ENCODE measurements at regions not wholly inside any gene's neighbourhood (a gene's known extent, or its start where the extent isn't known, plus 50 kb on each side); places are given as distances from the start of the nearest gene placed in this dataset.
"Not testable (repeated sequence)": the region's sequence is repeated elsewhere in the genome, so short reads cannot be mapped to it uniquely, and the experiment has no call there.

GRCh38 chr16:59590845-59591244 lies 856.7 kb upstream of the GOT2 start:
- FAIRE-seq = no peak

- FAIRE-seq = no peak
Observed at GRCh38 chr16:59586331-59586730, 852.2 kb upstream of the GOT2 start.

DNA sequence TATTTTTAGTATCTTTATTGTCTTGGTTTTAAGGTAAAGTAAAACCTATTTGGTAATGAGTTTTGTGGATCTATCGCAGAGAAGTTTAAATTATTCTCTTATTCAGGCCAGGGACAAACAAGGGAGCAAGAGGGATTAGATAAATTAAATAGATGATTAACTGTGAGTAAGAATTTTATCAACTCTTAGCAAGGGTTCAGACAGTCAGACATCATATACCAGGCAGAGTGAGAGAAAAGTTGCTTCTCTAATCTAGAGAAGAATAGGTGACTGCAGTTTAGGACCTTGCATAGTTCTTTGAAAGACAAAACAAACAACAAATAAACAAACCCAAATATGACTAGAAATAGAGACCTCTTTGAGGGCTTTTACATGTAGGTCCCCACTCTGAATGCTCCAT lies 840.2 kb upstream of the GOT2 start:
- FAIRE-seq = no peak

- FAIRE-seq = no peak
Observed at GRCh38 chr16:59573528-59574271, 839.6 kb upstream of the GOT2 start.

- no peak for FAIRE-seq
Observed at GRCh38 chr16:59567496-59567895, 833.4 kb upstream of the GOT2 start.

GRCh38 chr16:59566446-59566845 lies 832.3 kb upstream of the GOT2 start:
- FAIRE-seq = no peak

DNA sequence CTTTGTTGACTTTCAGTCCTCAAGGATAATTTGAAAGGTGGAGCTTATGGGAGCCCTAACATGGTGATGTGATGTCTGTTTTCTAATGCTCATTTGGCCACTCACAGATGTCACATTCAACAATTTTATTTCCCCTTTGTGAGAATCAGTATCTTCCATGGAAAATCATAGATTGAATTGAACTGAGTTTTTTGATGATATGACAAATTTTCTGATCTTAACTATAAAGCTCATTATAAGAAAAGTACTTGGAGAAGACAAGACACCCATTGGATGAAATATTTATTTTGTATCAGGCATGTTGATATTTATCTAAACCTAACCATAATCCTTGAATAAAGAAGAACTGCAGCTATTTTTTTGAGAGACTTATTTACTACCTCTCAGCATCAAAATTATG lies 824.6 kb upstream of the GOT2 start:
- no peak for FAIRE-seq

DNA sequence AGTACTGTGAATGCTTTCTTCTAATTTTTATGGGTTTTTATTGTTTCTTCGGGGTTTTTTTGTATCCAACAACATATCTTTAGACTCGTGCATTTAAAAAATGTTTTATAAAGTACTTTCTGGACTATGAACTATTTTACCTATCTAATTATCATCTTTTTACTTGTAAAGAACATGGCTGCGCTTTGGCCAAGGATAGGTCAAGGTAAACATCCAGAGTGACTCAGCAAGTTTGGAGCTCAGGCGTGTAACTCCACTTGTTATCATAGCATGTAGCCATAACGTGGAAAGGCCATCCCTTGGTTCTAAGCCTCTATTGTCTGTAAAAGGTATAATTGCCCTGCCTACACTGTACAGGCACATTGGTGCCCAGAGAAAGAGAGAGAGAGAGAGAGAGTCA lies 818.0 kb upstream of the GOT2 start:
- FAIRE-seq = no peak

- FAIRE-seq = no peak
Observed at GRCh38 chr16:59545721-59546120, 811.6 kb upstream of the GOT2 start.

DNA sequence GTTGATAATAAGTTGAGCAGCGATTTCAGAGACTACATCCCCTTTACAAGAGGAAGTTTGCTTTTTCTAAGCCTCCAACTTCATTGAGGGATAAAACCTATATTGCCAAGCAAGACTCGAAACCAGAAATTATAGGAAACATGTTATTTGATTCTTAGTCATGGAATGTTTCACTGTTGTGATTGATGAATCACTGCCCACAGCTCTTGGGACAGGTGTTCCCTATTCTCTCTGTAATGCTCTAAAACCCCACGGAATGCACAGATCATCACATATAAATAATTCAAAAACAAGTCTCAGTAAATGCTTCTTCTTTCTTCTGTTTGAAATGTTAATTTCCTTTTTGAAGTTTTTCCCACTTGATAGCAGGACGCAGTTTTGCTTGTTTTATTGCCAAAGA lies 809.5 kb upstream of the GOT2 start:
- no peak for FAIRE-seq

- no peak for FAIRE-seq
Observed at GRCh38 chr16:59540621-59541020, 806.5 kb upstream of the GOT2 start.

GRCh38 chr16:59535298-59535697 lies 801.2 kb upstream of the GOT2 start:
- no peak for FAIRE-seq

GRCh38 chr16:59527206-59527997 lies 793.3 kb upstream of the GOT2 start:
- no peak for FAIRE-seq

- FAIRE-seq = no peak
Observed at GRCh38 chr16:59522826-59523225, 788.7 kb upstream of the GOT2 start.

DNA sequence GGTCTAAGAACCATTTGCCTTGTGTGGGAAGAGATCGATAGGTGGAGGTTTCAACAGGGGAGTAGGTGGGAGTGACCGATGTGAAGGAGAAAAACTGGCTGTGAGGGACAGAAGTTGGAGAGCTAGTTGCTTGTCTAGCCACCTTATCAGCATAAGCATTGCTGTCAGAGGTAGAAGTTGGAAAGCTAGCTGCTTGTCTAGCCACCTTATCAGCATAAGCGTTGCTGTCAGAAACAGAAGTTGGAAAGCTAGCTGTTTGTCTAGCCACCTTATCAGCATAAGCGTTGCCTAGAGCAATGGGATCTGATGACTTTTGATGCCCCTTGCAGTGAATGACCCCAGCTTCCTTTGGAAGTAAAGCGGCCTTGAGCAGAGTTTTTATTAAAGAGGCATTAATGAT lies 784.6 kb upstream of the GOT2 start:
- FAIRE-seq = not testable (repeated sequence)

DNA sequence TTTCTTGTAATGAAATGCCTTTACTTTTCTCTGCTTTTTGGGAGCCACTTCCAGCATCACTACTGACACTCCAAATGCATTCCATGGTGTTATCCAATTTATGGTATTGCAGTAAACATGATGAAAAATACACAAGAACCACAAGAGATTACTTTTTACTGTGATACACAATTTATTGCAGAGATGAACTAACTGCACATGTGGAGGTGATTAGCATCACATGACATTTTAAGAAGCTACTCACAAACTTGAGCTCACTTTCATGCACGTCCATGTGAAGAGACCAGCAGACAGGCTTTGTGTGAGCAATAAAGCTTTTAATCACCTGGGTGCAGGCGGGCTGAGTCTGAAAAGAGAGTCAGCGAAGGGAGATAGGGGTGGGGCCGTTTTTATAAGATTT lies 780.5 kb upstream of the GOT2 start:
- FAIRE-seq = no peak

DNA sequence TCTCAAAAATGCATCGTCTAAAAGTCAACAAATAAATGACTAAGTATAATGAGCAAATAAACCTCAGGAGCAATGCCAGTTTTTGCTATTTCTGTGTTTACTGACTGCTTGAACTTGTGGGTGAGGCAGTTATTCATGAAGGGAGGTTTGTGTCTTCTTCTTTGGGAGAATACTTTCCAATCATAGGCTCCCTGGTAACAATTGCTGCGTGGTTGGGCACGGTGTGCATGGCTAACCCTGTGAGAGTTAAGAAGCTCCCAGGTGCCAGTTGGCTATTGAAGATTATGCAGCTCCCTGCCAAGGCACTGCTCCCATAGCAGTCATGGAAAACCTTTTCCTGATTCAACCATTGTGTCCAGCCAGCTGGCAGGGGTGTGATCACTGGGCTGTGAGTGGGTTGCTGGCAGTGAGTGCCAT lies 775.9 kb upstream of the GOT2 start:
- no peak for FAIRE-seq

- no peak for FAIRE-seq
Observed at GRCh38 chr16:59500601-59501000, 766.5 kb upstream of the GOT2 start.

- FAIRE-seq = no peak
Observed at GRCh38 chr16:59487067-59487466, 753.0 kb upstream of the GOT2 start.

DNA sequence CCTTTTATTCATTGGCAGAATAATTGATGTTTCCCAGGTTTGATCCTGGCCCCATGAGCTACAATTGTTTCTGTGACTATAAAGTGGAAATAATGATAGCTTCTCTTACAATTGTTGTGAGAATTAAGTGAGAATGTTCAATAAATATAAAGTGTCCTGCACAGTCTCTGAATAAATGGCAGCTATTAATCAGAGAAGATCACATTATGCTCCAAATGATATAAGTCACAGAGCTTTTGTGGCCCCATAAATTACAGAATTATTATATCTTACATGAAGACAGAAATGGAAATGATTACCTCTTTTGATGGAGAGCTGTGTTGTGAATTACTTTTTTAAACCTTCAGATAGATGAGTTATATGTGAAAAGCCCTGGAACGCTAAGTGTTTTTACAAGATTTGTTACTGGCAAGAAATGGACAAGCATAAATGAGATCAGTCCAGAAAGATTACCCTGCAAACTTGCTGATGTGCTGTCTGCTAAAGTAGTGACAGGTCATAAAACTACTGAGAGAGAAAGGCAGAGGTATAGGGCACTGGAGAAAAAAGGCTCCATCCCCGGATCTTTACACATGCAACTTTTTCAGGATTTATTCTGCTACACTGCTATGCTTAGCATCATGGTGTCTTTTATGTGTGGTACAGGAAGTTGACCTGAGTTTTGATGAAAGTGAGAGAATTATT lies 750.9 kb upstream of the GOT2 start:
- FAIRE-seq = no peak

- FAIRE-seq = no peak
Observed at GRCh38 chr16:59478838-59479237, 744.7 kb upstream of the GOT2 start.

DNA sequence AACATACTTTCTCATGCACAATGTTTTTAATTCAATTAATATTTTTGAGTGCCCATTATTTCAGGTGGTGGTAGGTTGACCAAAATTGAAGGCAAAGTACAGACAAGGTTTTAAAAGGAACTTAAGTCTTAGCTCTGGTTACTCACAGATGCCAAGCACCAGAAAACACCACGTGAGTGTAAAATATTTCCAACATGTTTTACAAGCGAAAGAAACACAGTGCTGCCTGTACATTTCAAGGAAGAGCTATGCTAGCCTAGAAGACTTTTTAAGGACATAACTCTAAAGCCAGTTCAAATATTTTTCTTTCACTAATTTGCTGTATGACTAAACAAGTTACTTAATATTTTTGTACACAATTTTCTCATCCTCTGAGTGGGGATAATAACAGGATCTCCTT lies 736.4 kb upstream of the GOT2 start:
- FAIRE-seq = no peak

- no peak for FAIRE-seq
Observed at GRCh38 chr16:59469266-59469665, 735.1 kb upstream of the GOT2 start.

DNA sequence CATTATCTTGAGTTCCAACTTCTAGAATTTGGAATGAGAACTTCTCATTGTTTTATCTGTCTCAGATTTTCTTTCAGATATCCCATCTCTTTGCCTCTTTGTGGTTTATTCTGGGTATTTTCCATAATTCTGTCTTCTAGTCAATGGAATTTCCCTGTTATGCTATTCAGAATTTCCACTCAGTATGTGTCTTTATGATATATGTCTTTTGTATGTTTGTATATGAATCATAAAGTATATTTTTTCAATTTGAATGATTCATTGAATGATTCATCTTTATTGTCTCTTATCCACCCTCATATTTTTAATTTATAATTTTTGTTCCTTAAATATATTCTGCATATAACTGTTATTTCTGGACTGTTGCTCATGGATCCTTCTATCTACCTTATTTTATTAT lies 729.7 kb upstream of the GOT2 start:
- FAIRE-seq = no peak

Measured in TTC549 (cell line).